Activated T-helper 2 cell treated with anti-CD3 and anti-CD28 coated beads, Interferon-gamma antibody, Interleukin-2, Interleukin-4, amounts not matched to agents 10 μg/mL and 5 μg/mL and 100 μg/mL, durations not matched to agents 14 hours and 24 hours and 36 hours (primary cell): ENCODE measurements at regions not wholly inside any gene's neighbourhood (a gene's known extent, or its start where the extent isn't known, plus 50 kb on each side); places are given as distances from the start of the nearest gene placed in this dataset.

Experiments used
- DNase-seq: peaks from one replicate; pipeline ENCODE4 v3.0.0; 2021; ENCODE audit warnings: low spot score
- H3K27ac Mint-ChIP-seq: one replicate; pipeline ENCODE4 v1.8.0; 2021; ENCODE audit warnings: mixed read lengths
- H3K27me3 Mint-ChIP-seq: one replicate; pipeline ENCODE4 v1.8.0; 2021; ENCODE audit warnings: low read depth, mixed read lengths
- H3K36me3 Mint-ChIP-seq: one replicate; pipeline ENCODE4 v1.8.0; 2021; ENCODE audit warnings: low read depth, mixed read lengths
- H3K4me1 Mint-ChIP-seq: one replicate; pipeline ENCODE4 v1.8.0; 2021; ENCODE audit warnings: low read depth, mixed read lengths
- H3K4me3 Mint-ChIP-seq: one replicate; pipeline ENCODE4 v1.8.0; 2021; ENCODE audit warnings: low read depth, mild to moderate bottlenecking, moderate library complexity, mixed read lengths
- H3K9me3 Mint-ChIP-seq: one replicate; pipeline ENCODE4 v1.8.0; 2021; ENCODE audit warnings: mixed read lengths
- intact Hi-C: fragments of 100-400 bp; cut with micrococcal nuclease; formaldehyde crosslinking; loops from one replicate; pipeline ENCODE4 v1.15.1; 2023

GRCh38 chr3:180275176-180275575, 238.4 kb upstream of the PEX5L start:
- DNase-seq: no peak
- Mint-ChIP-seq H3K9me3 (peaks cover 10% of the 10 kb centered on the region), H3K4me1 (peaks cover 2% of the 10 kb centered on the region), H3K4me3 (no peak overlapping the region), H3K27ac (no peak overlapping the region), H3K36me3 (no peaks in the 10 kb centered on the region), H3K27me3 (no peaks in the 10 kb centered on the region)
- intact Hi-C loops: no loop called here

DNA sequence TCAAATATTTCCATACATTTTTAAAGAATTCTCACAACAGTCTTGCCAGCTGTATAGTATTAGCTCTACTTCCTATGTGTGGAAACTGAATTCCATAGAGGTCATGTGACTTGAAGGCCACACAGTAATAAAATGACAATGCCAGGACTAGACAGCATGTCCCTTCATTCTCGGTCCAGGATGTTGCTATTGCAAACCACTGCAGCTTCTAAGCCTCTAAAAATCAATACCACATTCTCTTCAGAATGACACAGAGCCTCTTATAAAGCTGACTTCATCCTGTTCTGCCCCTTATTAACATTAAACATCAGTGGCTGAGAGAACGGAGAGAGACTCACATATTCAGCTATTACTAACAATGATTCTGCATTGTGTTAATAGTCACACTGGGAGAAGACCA, 240.3 kb upstream of the PEX5L start:
- intact Hi-C loops: no loop called here
- no peak for DNase-seq
- Mint-ChIP-seq H3K27me3 (no peaks in the 10 kb centered on the region), H3K9me3 (peaks cover 6% of the 10 kb centered on the region), H3K27ac (no peak overlapping the region), H3K4me1 (peaks cover 2% of the 10 kb centered on the region), H3K36me3 (no peaks in the 10 kb centered on the region), H3K4me3 (no peak overlapping the region)

- Mint-ChIP-seq H3K27ac (no peak overlapping the region), H3K27me3 (no peaks in the 10 kb centered on the region), H3K36me3 (no peaks in the 10 kb centered on the region), H3K4me3 (no peak overlapping the region), H3K9me3 (peaks cover 5% of the 10 kb centered on the region), H3K4me1 (peaks cover 2% of the 10 kb centered on the region)
- intact Hi-C loops: no loop called here
- no peak for DNase-seq
Observed at GRCh38 chr3:180278583-180279188, 241.9 kb upstream of the PEX5L start.

DNA sequence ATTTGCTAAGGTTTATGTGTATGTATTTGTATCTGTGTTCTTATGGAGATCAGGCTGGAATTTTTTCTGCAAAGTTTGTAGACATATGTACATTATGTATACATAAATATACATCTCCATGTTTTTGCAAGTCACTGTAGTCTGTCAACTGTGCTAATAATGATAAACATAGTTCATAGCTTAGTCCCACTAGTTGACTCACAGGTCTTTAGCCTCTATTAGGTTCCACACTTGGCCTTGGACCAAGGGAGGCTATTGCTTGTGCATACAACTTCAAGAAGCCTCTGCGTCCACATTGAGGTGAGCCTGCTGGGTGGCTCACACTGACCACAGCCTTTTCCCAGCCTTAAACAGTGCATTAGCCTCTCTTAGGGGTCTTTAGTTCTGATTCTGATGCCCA, 243.8 kb upstream of the PEX5L start:
- intact Hi-C loops: no loop called here
- Mint-ChIP-seq H3K4me1 (no peaks in the 10 kb centered on the region), H3K9me3 (no peaks in the 10 kb centered on the region), H3K27ac (no peak overlapping the region), H3K36me3 (no peaks in the 10 kb centered on the region), H3K4me3 (no peak overlapping the region), H3K27me3 (no peaks in the 10 kb centered on the region)
- no peak for DNase-seq

GRCh38 chr3:180282386-180282785, 245.6 kb upstream of the PEX5L start:
- intact Hi-C loops: no loop called here
- no peaks in the 10 kb centered on the region for H3K36me3 Mint-ChIP-seq
- H3K4me1 Mint-ChIP-seq: no peaks in the 10 kb centered on the region
- no peaks in the 10 kb centered on the region for H3K27me3 Mint-ChIP-seq
- H3K4me3 Mint-ChIP-seq: no peak overlapping the region
- no peaks in the 10 kb centered on the region for H3K9me3 Mint-ChIP-seq
- no peak for DNase-seq
- no peak overlapping the region for H3K27ac Mint-ChIP-seq

- intact Hi-C loops: no loop called here
- Mint-ChIP-seq H3K27me3 (no peaks in the 10 kb centered on the region), H3K36me3 (no peaks in the 10 kb centered on the region), H3K27ac (no peak overlapping the region), H3K4me3 (no peak overlapping the region), H3K4me1 (no peaks in the 10 kb centered on the region), H3K9me3 (no peaks in the 10 kb centered on the region)
- DNase-seq: no peak
Observed at GRCh38 chr3:180283251-180283650, 246.5 kb upstream of the PEX5L start.

DNA sequence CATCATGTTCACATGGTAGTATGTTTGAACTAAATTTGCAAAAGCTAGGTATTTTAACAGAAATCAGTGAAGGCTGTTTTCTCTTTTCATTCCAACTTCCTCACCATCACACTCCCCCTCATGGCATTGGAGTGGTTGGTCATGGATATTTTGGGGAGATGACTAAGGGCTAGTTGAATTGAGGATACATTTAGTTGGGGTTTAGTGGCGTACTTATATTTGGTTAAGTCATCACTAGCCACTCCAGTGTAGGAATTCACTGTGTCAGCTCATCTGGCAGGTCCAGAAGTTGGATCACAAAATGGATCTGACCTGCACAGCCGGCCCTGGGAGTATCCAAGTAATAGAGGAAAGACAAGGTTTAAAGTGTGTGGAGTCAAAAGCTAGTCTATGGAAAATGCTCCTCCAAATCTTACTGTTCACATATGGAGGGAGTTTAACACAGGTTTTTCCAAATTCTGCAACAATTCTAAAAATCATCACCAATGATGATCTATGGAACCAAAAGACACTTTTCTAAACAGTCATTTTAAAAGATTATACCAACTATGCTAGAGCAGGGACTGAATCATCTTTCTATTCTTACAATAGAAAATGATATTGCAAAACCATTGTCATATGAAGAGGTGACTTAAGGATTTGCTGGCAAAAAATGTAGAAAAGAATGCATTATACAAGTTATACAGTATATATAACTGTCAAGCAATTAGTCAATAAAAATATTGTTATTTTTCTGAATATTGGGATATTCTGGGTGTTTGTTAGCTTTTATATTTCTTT, 247.8 kb upstream of the PEX5L start:
- no peaks in the 10 kb centered on the region for H3K9me3 Mint-ChIP-seq
- H3K36me3 Mint-ChIP-seq: no peaks in the 10 kb centered on the region
- intact Hi-C loops: no loop called here
- H3K4me1 Mint-ChIP-seq: no peaks in the 10 kb centered on the region
- H3K4me3 Mint-ChIP-seq: no peak overlapping the region
- H3K27me3 Mint-ChIP-seq: no peaks in the 10 kb centered on the region
- H3K27ac Mint-ChIP-seq: no peak overlapping the region
- no peak for DNase-seq

DNA sequence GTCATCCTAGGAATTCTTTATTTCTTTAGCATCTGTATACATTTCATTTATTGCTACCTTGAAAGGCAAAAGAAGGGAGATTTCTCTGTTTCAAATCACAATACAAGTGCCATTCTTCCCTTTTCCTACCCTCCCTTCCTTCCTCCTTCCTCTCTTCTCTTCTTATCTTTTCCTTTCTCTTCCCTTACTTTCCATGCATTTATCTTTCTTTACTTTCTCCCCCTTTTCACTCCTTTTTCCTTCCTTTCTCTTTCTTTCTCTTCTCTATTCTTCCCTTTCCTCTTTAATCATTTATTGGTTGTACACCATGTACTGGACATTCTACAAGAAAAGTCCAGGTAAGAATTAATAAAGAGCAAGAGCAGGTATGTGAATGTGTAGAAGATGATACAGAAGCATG, 251.0 kb upstream of the PEX5L start:
- Mint-ChIP-seq H3K36me3 (no peaks in the 10 kb centered on the region), H3K27ac (no peak overlapping the region), H3K4me3 (no peak overlapping the region), H3K27me3 (no peaks in the 10 kb centered on the region), H3K4me1 (no peaks in the 10 kb centered on the region), H3K9me3 (no peaks in the 10 kb centered on the region)
- no peak for DNase-seq
- intact Hi-C loops: no loop called here

- no peak overlapping the region for H3K4me3 Mint-ChIP-seq
- H3K27me3 Mint-ChIP-seq: no peaks in the 10 kb centered on the region
- no peaks in the 10 kb centered on the region for H3K9me3 Mint-ChIP-seq
- no peak overlapping the region for H3K27ac Mint-ChIP-seq
- no peaks in the 10 kb centered on the region for H3K4me1 Mint-ChIP-seq
- H3K36me3 Mint-ChIP-seq: no peaks in the 10 kb centered on the region
- intact Hi-C loops: no loop called here
- no peak for DNase-seq
Observed at GRCh38 chr3:180288816-180289215, 252.1 kb upstream of the PEX5L start.

- DNase-seq: no peak
- intact Hi-C loops: no loop called here
- H3K27ac Mint-ChIP-seq: no peak overlapping the region
- H3K9me3 Mint-ChIP-seq: no peaks in the 10 kb centered on the region
- no peaks in the 10 kb centered on the region for H3K27me3 Mint-ChIP-seq
- H3K36me3 Mint-ChIP-seq: no peaks in the 10 kb centered on the region
- H3K4me1 Mint-ChIP-seq: no peaks in the 10 kb centered on the region
- H3K4me3 Mint-ChIP-seq: no peak overlapping the region
Observed at GRCh38 chr3:180290300-180290699, 253.6 kb upstream of the PEX5L start.

GRCh38 chr3:180294282-180295027, 257.7 kb upstream of the PEX5L start:
- Mint-ChIP-seq H3K4me3 (no peak overlapping the region), H3K27ac (no peak overlapping the region), H3K4me1 (no peaks in the 10 kb centered on the region), H3K36me3 (no peaks in the 10 kb centered on the region), H3K27me3 (no peaks in the 10 kb centered on the region), H3K9me3 (no peaks in the 10 kb centered on the region)
- no peak for DNase-seq
- intact Hi-C loops: no loop called here

- no peaks in the 10 kb centered on the region for H3K36me3 Mint-ChIP-seq
Observed at GRCh38 chr3:180295811-180296210, 259.1 kb upstream of the PEX5L start.

GRCh38 chr3:180296971-180297370, 260.2 kb upstream of the PEX5L start:
- Mint-ChIP-seq H3K27ac (no peak overlapping the region), H3K4me1 (no peaks in the 10 kb centered on the region)

More at GRCh38 chr3:180295811-180296210, 259.1 kb upstream of the PEX5L start:
- intact Hi-C loops: no loop called here
- no peaks in the 10 kb centered on the region for H3K4me1 Mint-ChIP-seq
- H3K9me3 Mint-ChIP-seq: no peaks in the 10 kb centered on the region
- no peak overlapping the region for H3K4me3 Mint-ChIP-seq
- H3K27me3 Mint-ChIP-seq: no peaks in the 10 kb centered on the region
- DNase-seq: no peak
- H3K27ac Mint-ChIP-seq: no peak overlapping the region

More at GRCh38 chr3:180296971-180297370, 260.2 kb upstream of the PEX5L start:
- Mint-ChIP-seq H3K27me3 (no peaks in the 10 kb centered on the region), H3K36me3 (no peaks in the 10 kb centered on the region), H3K4me3 (no peak overlapping the region), H3K9me3 (no peaks in the 10 kb centered on the region)
- intact Hi-C loops: no loop called here
- DNase-seq: no peak
